ENCODE measurements at regions not wholly inside any gene's neighbourhood (a gene's known extent, or its start where the extent isn't known, plus 50 kb on each side); places are given as distances from the start of the nearest gene placed in this dataset.

DNA sequence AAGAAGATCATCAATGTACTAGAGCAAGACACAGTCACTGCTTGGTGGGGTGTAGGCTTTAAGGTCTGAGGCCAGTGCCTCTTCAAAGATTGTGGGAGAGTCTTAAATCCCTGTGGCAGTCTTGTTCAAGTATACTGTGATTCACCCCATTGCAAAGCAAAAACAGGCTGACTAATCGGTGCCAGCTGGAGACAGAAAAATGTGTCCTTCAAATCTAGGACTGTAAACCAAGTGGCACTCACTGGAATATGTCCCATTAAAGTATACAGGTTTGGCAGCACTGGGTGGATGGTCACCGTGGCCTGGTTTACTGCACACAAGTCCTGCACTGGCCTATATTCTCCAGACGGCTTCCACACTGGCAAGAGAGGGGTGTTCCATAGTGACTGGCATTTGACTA lies 1315.3 kb downstream of the TMEM121 start:
- ATAC-seq (no peak), DNase-seq (no peak)
- Mint-ChIP-seq H3K27ac (no peak overlapping the region), H3K4me1 (ENCODE audit: low read depth) (peaks cover 26% of the 10 kb centered on the region), H3K27me3 (no peaks in the 10 kb centered on the region), H3K4me3 (no peak overlapping the region), H3K9me3 (no peaks in the 10 kb centered on the region), H3K36me3 (ENCODE audit: low read depth) (no peaks in the 10 kb centered on the region)
- POLR2A ChIA-PET: interaction anchor here (1.2 kb wide), 1 partner anchor 31 kb away, joined by 4 read pairs; no protein-coding TSS in a partner anchor
- intact Hi-C loops (cut with micrococcal nuclease): no loop called here
- CTCF ChIA-PET: interaction anchor here (1.0 to 17.0 kb wide), 7 partner anchors 10 to 147 kb away, joined by 3 to 298 read pairs (median 9); no protein-coding TSS in a partner anchor
- no peak for TF ChIP-seq CTCF (IDR thresholded peaks at IDR 0.05)

DNA sequence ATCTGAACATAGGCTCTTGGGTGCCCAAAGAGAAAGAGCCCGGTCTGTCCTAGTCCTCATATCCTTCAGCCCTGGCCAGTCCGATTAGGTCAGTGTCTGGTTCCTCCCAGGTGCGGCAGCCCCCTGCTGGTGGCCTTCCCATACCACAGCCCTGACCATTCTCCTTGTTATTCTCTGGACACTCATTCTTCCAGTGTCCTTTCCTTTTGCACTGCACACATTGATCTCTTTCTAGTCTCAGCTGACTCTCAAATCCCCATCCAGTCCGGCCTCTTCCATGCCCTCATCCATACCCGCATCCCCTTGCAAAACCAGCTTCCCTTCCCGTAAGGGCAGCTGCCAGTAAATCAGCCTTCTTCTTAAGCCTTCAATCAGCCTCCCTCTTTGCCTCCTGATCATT lies 1316.3 kb downstream of the TMEM121 start:
- no peaks in the 10 kb centered on the region for H3K36me3 Mint-ChIP-seq (ENCODE audit: low read depth)
- H3K4me3 Mint-ChIP-seq: no peak overlapping the region
- DNase-seq (no peak), ATAC-seq (no peak)
- no peaks in the 10 kb centered on the region for H3K27me3 Mint-ChIP-seq
- peaks cover 29% of the 10 kb centered on the region for H3K4me1 Mint-ChIP-seq (ENCODE audit: low read depth)
- no peak for TF ChIP-seq CTCF (IDR thresholded peaks at IDR 0.05)
- H3K9me3 Mint-ChIP-seq: no peaks in the 10 kb centered on the region
- POLR2A ChIA-PET: interaction anchor here (2.2 kb wide), 1 partner anchor 12 kb away, joined by 8 read pairs; no protein-coding TSS in a partner anchor
- CTCF ChIA-PET: interaction anchor here (2.1 to 17.0 kb wide), 3 partner anchors 11 to 35 kb away, joined by 9 to 298 read pairs (median 176); no protein-coding TSS in a partner anchor
- no peak overlapping the region for H3K27ac Mint-ChIP-seq
- intact Hi-C loops (cut with micrococcal nuclease): no loop called here

DNA sequence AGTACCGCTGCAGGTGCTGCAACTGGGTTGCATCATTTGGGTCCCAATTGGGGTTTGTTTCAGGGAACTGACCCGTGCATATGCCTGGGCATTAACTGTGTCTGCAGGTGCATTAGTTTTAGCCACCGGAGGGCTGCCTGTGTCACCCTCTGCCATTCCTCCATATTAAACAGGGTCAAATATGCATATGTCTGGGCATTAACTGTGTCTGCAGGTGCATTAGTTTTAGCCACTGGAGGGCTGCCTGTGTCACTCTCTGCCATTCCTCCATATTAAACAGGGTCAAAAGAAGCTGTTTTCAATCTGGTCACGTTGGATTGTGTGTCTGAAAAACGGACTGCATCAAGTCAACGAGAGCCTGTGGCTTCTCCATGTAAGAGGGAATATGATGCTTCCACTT lies 1317.0 kb downstream of the TMEM121 start:
- intact Hi-C loops (cut with micrococcal nuclease): no loop called here
- H3K4me1 Mint-ChIP-seq (ENCODE audit: low read depth): peaks cover 35% of the 10 kb centered on the region
- no peaks in the 10 kb centered on the region for H3K9me3 Mint-ChIP-seq
- H3K27me3 Mint-ChIP-seq: no peaks in the 10 kb centered on the region
- ATAC-seq (no peak), DNase-seq (no peak)
- no peaks in the 10 kb centered on the region for H3K36me3 Mint-ChIP-seq (ENCODE audit: low read depth)
- POLR2A ChIA-PET: interaction anchor here (2.2 kb wide), 1 partner anchor 12 kb away, joined by 8 read pairs; no protein-coding TSS in a partner anchor
- H3K27ac Mint-ChIP-seq: no peak overlapping the region
- CTCF ChIA-PET: interaction anchor here (0.9 to 17.0 kb wide), 6 partner anchors 12 to 43 kb away, joined by 3 to 298 read pairs (median 7); no protein-coding TSS in a partner anchor
- peak overlapping the region; percentile 86 for H3K4me3 Mint-ChIP-seq
- TF ChIP-seq CTCF (IDR thresholded peaks at IDR 0.05): no peak

DNA sequence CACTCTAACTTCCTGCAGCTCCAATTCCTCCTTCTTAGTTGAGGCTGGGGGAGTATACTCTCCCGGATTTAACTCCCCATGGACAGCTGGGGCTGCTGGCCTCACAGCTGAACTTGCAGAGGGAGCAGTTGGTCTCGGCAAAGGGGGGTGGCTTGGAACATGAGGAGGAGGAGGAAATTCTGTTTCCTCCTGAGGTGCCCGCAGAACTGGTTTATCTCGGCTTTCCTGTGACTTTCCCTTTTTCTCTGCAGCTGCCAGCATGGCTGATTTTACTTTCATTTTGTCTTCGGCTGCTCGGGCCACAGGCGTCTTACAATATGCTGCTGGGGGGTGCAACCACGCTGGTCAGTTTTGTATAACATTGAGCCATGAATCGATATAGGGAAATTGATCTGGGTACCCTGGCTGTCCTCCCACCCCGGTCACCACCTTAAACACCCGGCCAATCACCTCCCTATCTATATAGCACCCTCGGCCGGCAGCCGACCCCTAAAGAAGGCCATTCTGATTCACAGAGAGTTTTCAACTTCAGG lies 1317.6 kb downstream of the TMEM121 start:
- peak overlapping the region; percentile 86 for H3K4me3 Mint-ChIP-seq
- ATAC-seq: no peak
- no peaks in the 10 kb centered on the region for H3K36me3 Mint-ChIP-seq (ENCODE audit: low read depth)
- H3K4me1 Mint-ChIP-seq (ENCODE audit: low read depth): peaks cover 38% of the 10 kb centered on the region
- CTCF ChIA-PET: interaction anchor here (0.9 to 17.0 kb wide), 6 partner anchors 12 to 187 kb away, joined by 3 to 298 read pairs (median 4); no protein-coding TSS in a partner anchor
- no peak for TF ChIP-seq CTCF (IDR thresholded peaks at IDR 0.05)
- intact Hi-C loops (cut with micrococcal nuclease): no loop called here
- no peaks in the 10 kb centered on the region for H3K9me3 Mint-ChIP-seq
- peak overlapping the region; percentile 87 for H3K27ac Mint-ChIP-seq
- POLR2A ChIA-PET: interaction anchor here (0.8 to 2.2 kb wide), 3 partner anchors 13 to 28 kb away, joined by 3 to 8 read pairs (median 4); no protein-coding TSS in a partner anchor
- H3K27me3 Mint-ChIP-seq: no peaks in the 10 kb centered on the region
- DNase-seq: peak; percentile 40

- intact Hi-C loops (cut with micrococcal nuclease): no loop called here
- CTCF ChIA-PET: interaction anchor here (1.2 to 17.0 kb wide), 3 partner anchors 13 to 188 kb away, joined by 3 to 298 read pairs (median 176); no protein-coding TSS in a partner anchor
- Mint-ChIP-seq H3K9me3 (no peaks in the 10 kb centered on the region), H3K4me1 (ENCODE audit: low read depth) (peaks cover 38% of the 10 kb centered on the region), H3K27me3 (no peaks in the 10 kb centered on the region), H3K36me3 (ENCODE audit: low read depth) (no peaks in the 10 kb centered on the region), H3K27ac (peak overlapping the region; percentile 87), H3K4me3 (peak overlapping the region; percentile 86)
- ATAC-seq (peak; percentile 45), DNase-seq (peak; percentile 65)
- no peak for TF ChIP-seq CTCF (IDR thresholded peaks at IDR 0.05)
- POLR2A ChIA-PET: interaction anchor here (0.8 to 2.2 kb wide), 4 partner anchors 10 to 28 kb away, joined by 3 to 8 read pairs (median 4); no protein-coding TSS in a partner anchor
Measured at GRCh38 chr14:106844608-106845285, 1318.4 kb downstream of the TMEM121 start.
